Stomach (tissue), 8 donors: ENCODE measurements at regions not wholly inside any gene's neighbourhood (a gene's known extent, or its start where the extent isn't known, plus 50 kb on each side); places are given as distances from the start of the nearest gene placed in this dataset.

Experiments used
- DNase-seq, 2 donors: peaks; one replicate each; pipeline versions ENCODE4 v3.0.0 to v3.0.0-alpha.2; 2013 to 2019
- H3K27ac ChIP-seq, 5 donors: fragments of 200-600 bp in 4 of 5; sonication (generic) in 4 of 5; one replicate each; pipeline ENCODE4 v1.5.1; 2013 to 2019; ENCODE audit warnings: mild to moderate bottlenecking in 1 of 5, moderate library complexity in 1 of 5
- H3K27me3 ChIP-seq, 3 donors: fragments of 200-600 bp; sonication (generic); one replicate each; pipeline ENCODE4 v1.5.1; 2017 to 2019; ENCODE audit warnings: mixed run types in 1 of 3
- H3K36me3 ChIP-seq, 4 donors: fragments of 200-600 bp; sonication (generic); 1 replicate in 3 of 4; 2 replicates in 1 of 4; pipeline ENCODE4 v1.5.1; 2016 to 2019
- H3K4me1 ChIP-seq, 4 donors: fragments of 200-600 bp; sonication (generic); one replicate each; pipeline ENCODE4 v1.5.1; 2016 to 2019
- H3K4me3 ChIP-seq, 4 donors: fragments of 200-600 bp; sonication (generic) in 3 of 4; one replicate each; pipeline ENCODE4 v1.5.1; 2016 to 2019; ENCODE audit warnings: mild to moderate bottlenecking in 1 of 4
- H3K9me3 ChIP-seq, 4 donors: fragments of 200-600 bp; sonication (generic); one replicate each; pipeline ENCODE4 v1.5.1; 2016 to 2019
- EP300 ChIP-seq: sonication (generic); formaldehyde crosslinking; IDR thresholded peaks from one replicate; pipeline ENCODE4 v1.6.1; 2017; ENCODE audit warnings: antibody characterized with exemption
- POLR2A ChIP-seq, 4 donors: fragments of 450-650 bp; IDR thresholded peaks; one replicate each; pipeline ENCODE4 v1.6.1; 2016; ENCODE audit warnings: antibody characterized with exemption in 4 of 4, control low read depth in 2 of 4, mild to moderate bottlenecking in 1 of 4, moderate library complexity in 1 of 4
- POLR2AphosphoS5 ChIP-seq, 3 donors: sonication (generic); formaldehyde crosslinking; IDR thresholded peaks; one replicate each; pipeline ENCODE4 v1.6.1; 2016; ENCODE audit warnings: antibody characterized with exemption in 3 of 3
- WGBS, 5 donors: extraction: QIAGEN DNeasy Blood & Tissue Kit in 3 of 5; methylation state at CpG; one replicate each; pipeline versions ENCODE4 v1.1.5 to v1.1.7; 2013 to 2018; 5-methylcytosine and 5-hydroxymethylcytosine counted together
- intact Hi-C: fragments of 100-400 bp; cut with DNase I; formaldehyde crosslinking; loops from one replicate; pipeline ENCODE4 v1.15.1; 2023; ENCODE audit warnings: low total_unique reads
- TF ChIP-seq, protein P1 (sequence below), 7 experiments: fragments of 450-650 bp in 4 of 7; fragments of 200-600 bp in 3 of 7; sonication (generic) in 3 of 7; IDR thresholded peaks; one replicate each; pipeline ENCODE4 v1.5.1; 2016 to 2019; ENCODE audit warnings: antibody characterized with exemption in 7 of 7, control low read depth in 2 of 7, mild to moderate bottlenecking in 1 of 7
- donor health status: healthy with polysubstance abuse.
- donor health status: Bipolar disorder and iron deficiency.
- donor health status: healthy.

DNA sequence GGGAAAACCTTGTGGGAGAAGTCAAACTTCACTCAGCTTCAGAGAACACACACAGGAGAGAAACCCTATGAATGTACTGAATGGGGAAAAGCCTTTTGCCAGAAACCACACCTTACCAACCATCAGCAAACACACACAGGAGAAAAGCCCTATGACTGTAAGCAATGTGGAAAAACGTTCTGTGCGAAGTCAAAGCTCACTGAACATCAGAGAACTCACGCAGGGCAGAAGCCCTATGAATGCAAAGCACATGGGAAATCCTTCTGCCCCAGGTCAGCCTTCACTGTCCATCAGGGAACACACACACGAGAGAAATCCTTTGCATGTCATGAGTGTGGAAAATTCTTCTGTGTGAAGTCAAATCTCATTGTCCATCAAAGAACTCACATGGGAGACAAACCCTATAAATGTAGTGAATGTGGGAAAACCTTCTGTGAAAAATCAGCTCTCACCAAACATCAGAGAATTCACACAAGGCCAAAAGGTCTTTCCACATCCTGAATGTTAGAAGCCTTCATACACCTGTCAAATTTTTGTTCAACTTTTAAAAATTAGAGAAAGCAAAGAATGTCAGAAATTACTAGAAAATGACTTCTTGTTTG is 199.4 kb downstream of the SMIM20 start:
- Histone ChIP-seq H3K36me3 (no peaks in the 10 kb centered on the region), H3K27ac (no peak overlapping the region), H3K9me3 (peaks cover 4 to 24% (median 15%) of the 10 kb centered on the region in 4 donors), H3K27me3 (no peaks in the 10 kb centered on the region), H3K4me3 (no peak overlapping the region), H3K4me1 (no peaks in the 10 kb centered on the region)
- DNase-seq = no peak
- WGBS, 5 donors = 79 to 94% (median 91%) methylated on average over 4 of the region's 4 CpGs
- intact Hi-C loops = no loop called here
- no peak for TF ChIP-seq POLR2A (IDR thresholded peaks at IDR 0.05)
- TF ChIP-seq EP300 = no peak
- TF ChIP-seq, protein P1, sequence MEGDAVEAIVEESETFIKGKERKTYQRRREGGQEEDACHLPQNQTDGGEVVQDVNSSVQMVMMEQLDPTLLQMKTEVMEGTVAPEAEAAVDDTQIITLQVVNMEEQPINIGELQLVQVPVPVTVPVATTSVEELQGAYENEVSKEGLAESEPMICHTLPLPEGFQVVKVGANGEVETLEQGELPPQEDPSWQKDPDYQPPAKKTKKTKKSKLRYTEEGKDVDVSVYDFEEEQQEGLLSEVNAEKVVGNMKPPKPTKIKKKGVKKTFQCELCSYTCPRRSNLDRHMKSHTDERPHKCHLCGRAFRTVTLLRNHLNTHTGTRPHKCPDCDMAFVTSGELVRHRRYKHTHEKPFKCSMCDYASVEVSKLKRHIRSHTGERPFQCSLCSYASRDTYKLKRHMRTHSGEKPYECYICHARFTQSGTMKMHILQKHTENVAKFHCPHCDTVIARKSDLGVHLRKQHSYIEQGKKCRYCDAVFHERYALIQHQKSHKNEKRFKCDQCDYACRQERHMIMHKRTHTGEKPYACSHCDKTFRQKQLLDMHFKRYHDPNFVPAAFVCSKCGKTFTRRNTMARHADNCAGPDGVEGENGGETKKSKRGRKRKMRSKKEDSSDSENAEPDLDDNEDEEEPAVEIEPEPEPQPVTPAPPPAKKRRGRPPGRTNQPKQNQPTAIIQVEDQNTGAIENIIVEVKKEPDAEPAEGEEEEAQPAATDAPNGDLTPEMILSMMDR (IDR thresholded peaks at IDR 0.05) = no peak
- no peak for TF ChIP-seq POLR2AphosphoS5 (IDR thresholded peaks at IDR 0.05)

DNA sequence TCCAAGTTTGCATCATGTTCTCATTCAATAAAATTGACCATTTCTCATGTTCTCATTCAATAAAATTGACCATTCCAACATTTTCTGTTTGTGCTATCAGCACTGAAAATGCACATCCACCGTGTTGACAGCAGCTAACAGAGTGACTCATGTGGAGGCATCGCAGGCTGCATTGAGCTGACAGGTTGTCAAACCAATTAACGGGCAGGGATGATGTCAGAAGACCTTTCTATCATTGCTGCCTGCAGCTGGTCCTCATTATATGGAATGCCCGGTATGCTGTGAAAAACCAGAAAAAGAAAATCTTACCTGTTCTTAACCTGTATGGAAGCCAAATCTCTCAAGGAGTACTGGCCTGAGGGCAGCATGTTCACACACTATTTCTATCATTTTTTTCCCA is 202.0 kb downstream of the SMIM20 start:
- Histone ChIP-seq H3K9me3 (peaks cover 4 to 24% (median 15%) of the 10 kb centered on the region in 4 donors), H3K36me3 (no peaks in the 10 kb centered on the region), H3K27ac (no peak overlapping the region), H3K4me3 (no peak overlapping the region), H3K4me1 (no peaks in the 10 kb centered on the region), H3K27me3 (no peaks in the 10 kb centered on the region)
- no peak for DNase-seq
- 75 to 80% (median 78%) methylated on average over 4 of the region's 4 CpGs for WGBS, 5 donors
- no peak for TF ChIP-seq POLR2AphosphoS5 (IDR thresholded peaks at IDR 0.05)
- no peak for TF ChIP-seq POLR2A (IDR thresholded peaks at IDR 0.05)
- TF ChIP-seq, protein P1 (IDR thresholded peaks at IDR 0.05) = no peak
- no peak for TF ChIP-seq EP300
- intact Hi-C loops = no loop called here

DNA sequence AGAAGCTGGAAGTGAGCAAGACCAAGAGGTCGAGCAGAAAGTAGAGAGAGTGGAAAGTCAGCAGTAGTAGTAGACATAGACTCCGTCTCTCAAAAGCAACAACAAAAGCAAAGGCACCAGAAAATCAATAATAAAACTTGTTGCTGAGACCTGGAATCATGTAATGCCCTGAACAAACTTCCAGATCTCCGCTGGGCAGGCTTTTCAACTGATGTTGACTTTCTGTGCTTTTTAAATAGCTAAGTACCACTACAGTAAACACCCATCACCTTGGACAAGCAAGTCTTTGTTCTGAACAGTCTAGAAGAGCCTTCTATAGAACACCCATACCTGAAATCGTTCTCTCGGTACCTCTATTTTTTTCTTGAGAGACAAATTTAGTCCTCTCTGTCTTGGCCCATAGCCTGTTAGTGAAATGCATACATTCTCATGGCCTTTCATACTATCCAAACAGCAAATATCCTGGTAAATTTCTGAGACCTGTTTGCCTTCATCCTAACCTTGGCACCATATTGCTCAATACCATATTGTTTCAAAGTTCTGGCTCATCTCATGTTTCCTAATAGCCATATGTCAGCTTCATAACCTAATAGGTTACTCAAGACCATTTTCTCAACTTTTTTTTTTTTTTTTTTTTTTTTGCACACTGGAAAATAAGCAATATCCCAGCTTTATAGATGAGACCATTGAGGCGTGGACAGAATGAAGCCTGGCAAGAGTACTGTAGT is 200.6 kb upstream of the RBPJ start:
- TF ChIP-seq, protein P1 (IDR thresholded peaks at IDR 0.05) = no peak
- TF ChIP-seq EP300 (no peak), POLR2AphosphoS5 (IDR thresholded peaks at IDR 0.05) (no peak), POLR2A (IDR thresholded peaks at IDR 0.05) (no peak)
- Histone ChIP-seq H3K4me3 (no peak overlapping the region), H3K27me3 (no peaks in the 10 kb centered on the region), H3K9me3 (no peaks in the 10 kb centered on the region), H3K27ac (no peak overlapping the region), H3K4me1 (no peaks in the 10 kb centered on the region), H3K36me3 (no peaks in the 10 kb centered on the region)
- intact Hi-C loops = no loop called here
- no peak for DNase-seq
- 45 to 68% (median 64%) methylated on average over 6 of the region's 6 CpGs for WGBS, 5 donors

DNA sequence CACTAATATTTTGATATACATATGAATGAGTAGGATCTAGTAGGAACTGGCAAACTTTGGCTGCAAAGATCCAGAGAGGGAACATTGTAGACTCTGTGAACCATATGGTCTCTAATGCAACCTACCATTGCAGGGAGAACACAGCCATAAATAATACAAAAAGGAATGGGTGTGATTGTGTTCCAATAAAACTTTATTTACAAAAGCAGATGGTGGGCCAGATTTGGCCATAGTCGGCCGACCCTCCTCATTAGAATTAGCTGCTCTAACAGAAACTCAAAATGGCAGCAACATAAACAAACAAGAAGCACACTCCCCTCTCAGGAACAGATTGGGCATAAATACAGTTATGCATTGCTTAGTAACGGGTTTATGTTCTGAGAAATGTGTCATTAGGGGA is 198.1 kb upstream of the RBPJ start:
- no peak for TF ChIP-seq POLR2A (IDR thresholded peaks at IDR 0.05)
- TF ChIP-seq, protein P1 (IDR thresholded peaks at IDR 0.05) = no peak
- no peak for TF ChIP-seq POLR2AphosphoS5 (IDR thresholded peaks at IDR 0.05)
- TF ChIP-seq EP300 = no peak
- no peaks in the 10 kb centered on the region for H3K36me3 ChIP-seq
- no peaks in the 10 kb centered on the region for H3K4me1 ChIP-seq
- no peaks in the 10 kb centered on the region for H3K9me3 ChIP-seq
- no peak overlapping the region for H3K4me3 ChIP-seq
- WGBS, 5 donors = 88 to 93% (median 91%) methylated on average over 3 of the region's 3 CpGs
- H3K27ac ChIP-seq = no peak overlapping the region
- DNase-seq = no peak
- intact Hi-C loops = no loop called here
- H3K27me3 ChIP-seq = no peaks in the 10 kb centered on the region
